H1 (cell line): ENCODE measurements at regions not wholly inside any gene's neighbourhood (a gene's known extent, or its start where the extent isn't known, plus 50 kb on each side); places are given as distances from the start of the nearest gene placed in this dataset.

Source experiments
- EZH2 ChIP-seq: fragments of 200-600 bp; sonication (generic); IDR thresholded peaks from 2 replicates; pipeline ENCODE4 v1.7.1; 2012; ENCODE audit warnings: low read depth, mild to moderate bottlenecking, moderate library complexity, low read length, inconsistent platforms; ENCODE audit not compliant: severe bottlenecking
- POLR2AphosphoS5 ChIP-seq: IDR thresholded peaks from 2 replicates; pipeline ENCODE4 v1.6.1; 2011; ENCODE audit warnings: low read depth, low read length
- TF ChIP-seq, protein P1 (sequence below), 3 experiments: IDR thresholded peaks; 1 replicate in 2 of 3; 2 replicates in 1 of 3; pipeline versions ENCODE4 v1.5.1 to v1.6.1; 2011; ENCODE audit warnings: low read length in 3 of 3, mild to moderate bottlenecking in 3 of 3, inconsistent platforms in 2 of 3, low read depth in 1 of 3, moderate library complexity in 1 of 3; ENCODE audit not compliant: insufficient read depth in 1 of 3; ENCODE audit errors: control extremely low read depth in 1 of 3

DNA sequence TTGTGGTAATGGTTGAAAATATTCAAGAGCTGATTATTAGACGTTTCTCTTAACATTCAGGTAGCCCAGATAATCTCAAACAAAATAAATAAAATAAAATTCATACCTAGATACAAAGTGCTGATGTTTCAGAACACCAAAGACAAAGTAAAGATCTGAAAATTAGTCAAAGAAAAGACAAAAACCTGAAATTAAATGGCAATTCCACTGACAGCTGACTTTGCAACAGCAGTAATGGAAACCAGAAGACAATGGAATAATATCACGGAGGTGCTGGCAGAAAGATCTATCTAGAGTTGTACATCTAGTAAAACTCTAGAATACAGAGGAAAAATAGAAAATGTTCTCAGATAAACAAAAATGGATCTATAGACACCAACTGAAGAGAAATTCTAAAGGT is 58.0 kb upstream of the IKZF1 start:
- TF ChIP-seq, protein P1, sequence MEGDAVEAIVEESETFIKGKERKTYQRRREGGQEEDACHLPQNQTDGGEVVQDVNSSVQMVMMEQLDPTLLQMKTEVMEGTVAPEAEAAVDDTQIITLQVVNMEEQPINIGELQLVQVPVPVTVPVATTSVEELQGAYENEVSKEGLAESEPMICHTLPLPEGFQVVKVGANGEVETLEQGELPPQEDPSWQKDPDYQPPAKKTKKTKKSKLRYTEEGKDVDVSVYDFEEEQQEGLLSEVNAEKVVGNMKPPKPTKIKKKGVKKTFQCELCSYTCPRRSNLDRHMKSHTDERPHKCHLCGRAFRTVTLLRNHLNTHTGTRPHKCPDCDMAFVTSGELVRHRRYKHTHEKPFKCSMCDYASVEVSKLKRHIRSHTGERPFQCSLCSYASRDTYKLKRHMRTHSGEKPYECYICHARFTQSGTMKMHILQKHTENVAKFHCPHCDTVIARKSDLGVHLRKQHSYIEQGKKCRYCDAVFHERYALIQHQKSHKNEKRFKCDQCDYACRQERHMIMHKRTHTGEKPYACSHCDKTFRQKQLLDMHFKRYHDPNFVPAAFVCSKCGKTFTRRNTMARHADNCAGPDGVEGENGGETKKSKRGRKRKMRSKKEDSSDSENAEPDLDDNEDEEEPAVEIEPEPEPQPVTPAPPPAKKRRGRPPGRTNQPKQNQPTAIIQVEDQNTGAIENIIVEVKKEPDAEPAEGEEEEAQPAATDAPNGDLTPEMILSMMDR (IDR thresholded peaks at IDR 0.05; ENCODE audit: control extremely low read depth in 1 of 3, insufficient read depth in 1 of 3, low read depth in 1 of 3, low read length in 3 of 3) = no peak
- TF ChIP-seq EZH2 (no peak), POLR2AphosphoS5 (no peak)
